Activated T-cell treated with anti-CD3 and anti-CD28 coated beads, Interleukin-2, amount 50 U/mL, for 4 hours (primary cell): ENCODE measurements at regions not wholly inside any gene's neighbourhood (a gene's known extent, or its start where the extent isn't known, plus 50 kb on each side); places are given as distances from the start of the nearest gene placed in this dataset.

Experiments used
- ATAC-seq, 2 donors: fragments of 200-7000 bp; cut with Tn5 transposase; one replicate each; pipeline ENCODE4 v1.10.0; 2021
- DNase-seq: peaks from one replicate; pipeline ENCODE4 v3.0.0-alpha.2; 2020
- H3K27me3 Mint-ChIP-seq: one replicate; pipeline ENCODE4 v1.8.0; 2021; ENCODE audit warnings: low read depth, mixed read lengths
- H3K36me3 Mint-ChIP-seq: one replicate; pipeline ENCODE4 v1.8.0; 2022; ENCODE audit warnings: mixed read lengths; ENCODE audit not compliant: insufficient read depth
- H3K4me1 Mint-ChIP-seq: one replicate; pipeline ENCODE4 v1.8.0; 2021; ENCODE audit warnings: low read depth, mixed read lengths
- H3K4me3 Mint-ChIP-seq: one replicate; pipeline ENCODE4 v1.8.0; 2021; ENCODE audit warnings: mild to moderate bottlenecking, moderate library complexity, mixed read lengths
- H3K9me3 Mint-ChIP-seq: one replicate; pipeline ENCODE4 v1.8.0; 2021; ENCODE audit warnings: mixed read lengths

DNA sequence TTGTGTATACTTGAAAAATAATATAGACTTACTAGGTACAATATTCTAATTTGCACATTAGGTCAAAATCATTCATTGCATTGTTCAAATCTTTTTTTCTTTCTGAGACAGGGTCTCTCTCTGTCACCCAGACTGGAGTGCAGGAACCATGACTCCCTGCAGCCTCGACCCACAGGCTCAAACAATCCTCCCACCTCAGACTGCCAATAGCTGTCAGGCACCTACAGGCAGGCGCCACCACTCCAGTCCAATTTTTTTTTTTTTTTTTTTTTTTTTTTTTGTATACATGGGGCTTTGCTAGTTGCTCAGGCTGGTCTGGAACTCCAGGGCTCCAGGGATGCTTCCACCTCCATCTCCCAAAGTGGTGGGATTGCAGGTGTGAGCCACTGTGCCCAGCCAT lies 656.9 kb downstream of the KCNT2 start:
- no peak for DNase-seq
- H3K36me3 Mint-ChIP-seq: no peaks in the 10 kb centered on the region
- no peaks in the 10 kb centered on the region for H3K27me3 Mint-ChIP-seq
- H3K9me3 Mint-ChIP-seq: no peaks in the 10 kb centered on the region
- H3K4me3 Mint-ChIP-seq: no peak overlapping the region
- no peak for ATAC-seq
- no peaks in the 10 kb centered on the region for H3K4me1 Mint-ChIP-seq

DNA sequence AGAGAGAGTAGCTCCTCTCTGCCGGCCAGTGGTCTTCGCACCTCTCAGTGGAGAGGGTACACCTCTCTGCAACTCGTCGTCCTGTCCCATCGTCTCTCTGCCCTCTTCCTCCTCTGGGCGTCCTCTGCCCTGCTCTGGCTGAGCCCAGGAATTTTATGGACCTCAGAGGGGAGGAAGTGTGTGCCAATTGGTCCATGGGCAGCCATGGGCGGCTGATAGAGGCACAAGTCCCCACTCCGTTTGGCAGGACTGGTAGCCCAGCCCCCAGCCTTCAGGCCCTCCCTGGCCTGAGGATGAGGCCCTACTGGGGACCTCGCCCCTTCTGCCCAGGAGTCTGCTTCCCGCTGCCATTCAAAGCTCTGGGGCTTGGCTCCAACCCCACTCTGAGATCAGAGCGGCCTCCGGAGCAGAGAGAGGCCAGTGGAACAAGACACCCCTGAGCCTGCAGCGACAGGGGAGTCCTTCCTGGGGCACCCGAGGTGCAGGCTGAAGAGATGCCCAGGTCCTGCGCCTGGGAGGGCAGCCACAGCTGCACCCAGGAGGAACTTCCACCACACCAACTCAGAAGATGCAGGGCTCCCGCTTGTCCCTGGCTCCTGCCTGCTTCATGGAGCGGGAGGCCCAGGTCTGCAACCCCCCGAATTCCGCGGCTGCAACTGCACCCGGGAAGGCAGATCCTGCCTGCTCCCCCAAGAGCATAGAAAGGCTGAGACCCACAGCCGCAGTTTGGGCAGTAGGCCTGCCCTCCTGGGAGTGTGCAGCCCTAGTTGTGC lies 659.9 kb downstream of the KCNT2 start:
- Mint-ChIP-seq H3K36me3 (no peaks in the 10 kb centered on the region), H3K4me3 (no peak overlapping the region), H3K4me1 (no peaks in the 10 kb centered on the region), H3K27me3 (no peaks in the 10 kb centered on the region), H3K9me3 (no peaks in the 10 kb centered on the region)
- ATAC-seq (no peak), DNase-seq (no peak)

DNA sequence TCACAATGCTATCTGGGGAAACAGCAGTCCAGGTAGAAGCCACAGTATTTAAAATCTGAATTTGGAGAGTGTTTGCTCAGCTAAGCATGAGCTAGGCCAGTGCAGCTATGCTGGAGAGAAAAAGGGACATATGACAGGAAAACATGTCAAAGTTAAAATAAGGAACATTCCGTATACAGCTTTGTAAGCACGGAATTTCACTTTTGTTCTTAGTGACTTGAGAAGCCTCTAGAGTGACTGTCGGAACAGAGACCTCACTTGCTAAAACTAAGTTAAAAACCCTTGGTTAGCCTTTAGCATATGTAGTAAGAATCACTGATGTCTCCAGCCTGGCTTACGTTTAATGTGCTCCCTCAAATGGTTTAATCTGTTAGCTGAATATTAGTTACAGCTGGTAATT lies 661.7 kb downstream of the KCNT2 start:
- H3K36me3 Mint-ChIP-seq: no peaks in the 10 kb centered on the region
- no peak for DNase-seq
- ATAC-seq: no peak
- no peaks in the 10 kb centered on the region for H3K4me1 Mint-ChIP-seq
- H3K9me3 Mint-ChIP-seq: no peaks in the 10 kb centered on the region
- H3K27me3 Mint-ChIP-seq: no peaks in the 10 kb centered on the region
- H3K4me3 Mint-ChIP-seq: no peak overlapping the region

DNA sequence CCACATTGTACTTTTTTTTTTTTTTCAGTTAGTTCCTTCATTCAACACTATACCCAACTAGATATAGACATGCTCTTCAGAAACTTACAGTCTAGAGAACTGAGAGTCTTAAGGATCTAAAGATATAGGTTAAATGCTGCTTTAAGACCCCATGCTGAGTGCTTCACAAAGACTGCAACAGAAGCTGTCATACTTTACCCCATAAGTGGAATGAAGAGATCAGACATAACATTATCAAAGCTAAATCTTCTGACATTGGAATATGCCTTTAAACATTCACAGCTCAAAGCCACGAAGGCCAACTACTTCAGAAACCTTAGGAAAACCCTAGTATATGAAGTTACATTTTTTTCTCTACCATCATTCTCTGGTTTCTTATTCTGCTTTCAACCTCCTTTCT lies 666.4 kb downstream of the KCNT2 start:
- no peak for DNase-seq
- Mint-ChIP-seq H3K9me3 (no peaks in the 10 kb centered on the region), H3K27me3 (no peaks in the 10 kb centered on the region), H3K4me1 (no peaks in the 10 kb centered on the region), H3K36me3 (no peaks in the 10 kb centered on the region), H3K4me3 (no peak overlapping the region)
- no peak for ATAC-seq

DNA sequence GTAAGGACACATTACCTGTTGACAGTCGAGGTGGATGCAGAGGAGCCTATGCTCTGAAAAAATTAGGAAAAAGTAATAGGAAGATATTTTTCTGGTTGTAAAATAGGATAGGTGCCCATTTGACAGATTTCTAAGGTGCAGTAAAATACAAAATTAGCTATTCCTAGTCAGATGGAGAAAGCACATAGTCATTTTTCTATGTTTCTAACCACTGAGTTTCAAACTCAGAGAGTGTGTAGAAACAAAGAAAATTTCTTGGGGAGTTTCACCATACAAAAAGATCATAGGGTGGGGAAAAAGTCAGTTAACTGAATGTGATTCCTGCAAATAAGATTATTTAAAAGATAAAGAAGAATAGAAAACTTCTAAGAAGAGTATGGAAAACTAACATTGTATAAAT lies 666.9 kb downstream of the KCNT2 start:
- H3K36me3 Mint-ChIP-seq: no peaks in the 10 kb centered on the region
- H3K4me3 Mint-ChIP-seq: no peak overlapping the region
- no peak for DNase-seq
- H3K9me3 Mint-ChIP-seq: no peaks in the 10 kb centered on the region
- no peak for ATAC-seq
- H3K27me3 Mint-ChIP-seq: no peaks in the 10 kb centered on the region
- H3K4me1 Mint-ChIP-seq: no peaks in the 10 kb centered on the region

DNA sequence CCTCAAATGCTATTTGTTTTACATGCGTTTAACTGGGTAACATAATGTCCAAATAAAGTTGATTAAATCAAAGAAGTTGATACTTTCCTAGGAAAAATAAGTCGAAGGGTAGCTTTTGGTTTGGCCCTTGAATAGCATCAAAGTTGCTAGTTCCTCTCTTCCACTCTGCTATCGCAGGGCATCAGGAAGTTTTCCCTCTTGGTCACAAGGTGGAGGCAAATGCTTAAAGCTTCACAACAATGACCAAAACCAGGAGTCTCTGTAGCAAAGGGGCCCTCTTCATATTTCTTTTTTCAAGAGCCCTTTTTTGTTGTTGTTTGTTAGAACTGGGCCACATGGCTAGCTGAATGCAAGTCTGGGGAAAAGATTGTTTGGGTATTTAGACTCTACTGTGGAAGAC lies 668.4 kb downstream of the KCNT2 start:
- no peak overlapping the region for H3K4me3 Mint-ChIP-seq
- no peak for DNase-seq
- H3K27me3 Mint-ChIP-seq: no peaks in the 10 kb centered on the region
- H3K4me1 Mint-ChIP-seq: no peaks in the 10 kb centered on the region
- ATAC-seq: no peak
- no peaks in the 10 kb centered on the region for H3K9me3 Mint-ChIP-seq
- H3K36me3 Mint-ChIP-seq: no peaks in the 10 kb centered on the region

DNA sequence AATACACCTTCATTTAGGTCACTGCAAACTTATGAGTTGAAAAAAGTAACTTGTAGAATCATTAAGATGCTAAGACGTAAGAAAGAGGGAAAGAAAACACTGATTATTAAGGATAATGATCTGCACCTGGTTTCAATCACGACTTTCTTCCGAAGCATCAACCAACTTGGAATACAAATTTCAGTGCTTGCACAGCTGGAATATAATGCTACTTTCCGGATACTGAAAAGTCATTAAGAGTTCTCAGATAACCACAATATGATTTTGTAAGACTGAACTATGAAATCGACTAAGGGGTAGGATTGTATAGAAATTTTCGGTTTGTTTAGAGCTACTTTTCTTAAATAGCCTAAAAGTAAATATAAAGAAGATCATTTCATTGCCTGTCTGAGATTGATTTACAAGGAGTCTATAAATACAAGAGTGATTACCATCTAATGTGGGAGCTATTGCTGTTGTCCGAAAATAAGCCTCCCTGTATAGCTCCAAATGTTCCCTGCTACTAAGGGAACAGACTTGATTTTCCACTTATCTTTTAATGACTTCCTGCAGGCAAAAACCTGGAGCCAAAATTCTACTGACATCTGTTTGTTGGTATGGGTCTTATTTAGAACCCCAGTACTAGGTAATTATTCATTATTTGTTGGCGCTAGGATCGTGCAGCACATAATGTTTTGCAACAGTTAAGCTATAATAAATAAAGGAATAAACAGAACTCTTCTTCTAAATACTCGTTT lies 673.3 kb downstream of the KCNT2 start:
- ATAC-seq (no peak), DNase-seq (no peak)
- Mint-ChIP-seq H3K36me3 (no peaks in the 10 kb centered on the region), H3K27me3 (no peaks in the 10 kb centered on the region), H3K9me3 (peaks cover 8% of the 10 kb centered on the region), H3K4me1 (no peaks in the 10 kb centered on the region), H3K4me3 (no peak overlapping the region)

DNA sequence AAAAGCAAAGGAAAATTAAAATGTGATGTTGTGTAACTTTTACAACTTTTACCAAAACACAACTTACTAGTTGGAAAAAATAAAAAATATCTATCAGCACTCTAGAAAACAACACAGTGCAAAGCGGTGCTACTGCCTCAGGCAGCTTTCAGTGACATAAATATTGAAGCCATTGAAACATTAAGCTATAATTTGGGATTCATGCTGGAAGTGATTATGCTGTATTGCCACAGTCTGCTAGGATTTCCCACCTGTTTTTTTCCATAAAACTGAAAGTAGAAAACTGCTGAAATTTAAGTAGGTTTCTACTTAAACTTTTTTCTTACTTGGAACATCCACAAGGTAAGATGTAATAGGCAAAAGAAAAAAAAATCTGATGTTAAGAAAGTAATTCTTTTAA lies 674.4 kb downstream of the KCNT2 start:
- Mint-ChIP-seq H3K36me3 (no peaks in the 10 kb centered on the region), H3K4me1 (no peaks in the 10 kb centered on the region), H3K4me3 (no peak overlapping the region), H3K9me3 (peaks cover 8% of the 10 kb centered on the region), H3K27me3 (no peaks in the 10 kb centered on the region)
- ATAC-seq (no peak), DNase-seq (no peak)

DNA sequence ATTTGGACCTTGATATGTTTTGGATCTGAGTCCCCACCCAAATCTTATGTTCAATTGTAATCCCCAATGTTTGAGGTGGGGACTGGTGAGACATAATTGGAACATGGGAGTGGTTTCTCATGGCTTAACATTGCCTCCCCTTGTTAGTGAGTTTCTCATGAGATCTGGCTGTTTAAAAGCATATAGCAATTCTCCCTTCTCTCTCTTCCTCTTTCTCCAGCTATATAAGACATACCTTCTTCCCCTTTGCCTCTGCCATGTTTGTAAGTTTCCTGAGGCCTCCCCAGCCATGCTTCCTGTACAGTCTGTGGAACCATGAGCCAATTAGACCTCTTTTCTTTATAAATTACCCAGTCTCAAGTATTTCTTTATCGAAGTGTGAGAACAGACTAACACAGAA lies 692.4 kb downstream of the KCNT2 start:
- no peaks in the 10 kb centered on the region for H3K27me3 Mint-ChIP-seq
- H3K4me3 Mint-ChIP-seq: no peak overlapping the region
- H3K4me1 Mint-ChIP-seq: no peaks in the 10 kb centered on the region
- H3K36me3 Mint-ChIP-seq: no peaks in the 10 kb centered on the region
- H3K9me3 Mint-ChIP-seq: peaks cover 6% of the 10 kb centered on the region
- ATAC-seq (no peak), DNase-seq (no peak)

DNA sequence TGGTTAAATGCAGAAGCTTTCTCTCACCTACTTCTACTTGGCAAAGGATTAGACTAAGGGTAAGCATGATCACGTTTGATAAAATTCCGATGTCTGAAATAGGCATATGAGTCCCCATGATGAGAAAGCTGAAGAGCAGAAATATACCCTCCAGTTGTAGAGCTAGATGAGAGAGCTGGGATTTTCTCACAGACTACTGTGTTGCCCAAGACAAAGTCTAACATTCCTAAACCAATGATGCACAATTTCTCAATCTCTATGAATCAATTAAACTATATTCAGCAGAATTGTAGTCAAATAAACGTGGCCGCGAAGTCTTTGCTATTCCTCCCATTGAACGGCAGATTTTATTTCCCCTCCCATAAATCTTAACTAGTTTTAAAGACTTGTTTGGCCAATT lies 699.2 kb downstream of the KCNT2 start:
- no peak overlapping the region for H3K4me3 Mint-ChIP-seq

DNA sequence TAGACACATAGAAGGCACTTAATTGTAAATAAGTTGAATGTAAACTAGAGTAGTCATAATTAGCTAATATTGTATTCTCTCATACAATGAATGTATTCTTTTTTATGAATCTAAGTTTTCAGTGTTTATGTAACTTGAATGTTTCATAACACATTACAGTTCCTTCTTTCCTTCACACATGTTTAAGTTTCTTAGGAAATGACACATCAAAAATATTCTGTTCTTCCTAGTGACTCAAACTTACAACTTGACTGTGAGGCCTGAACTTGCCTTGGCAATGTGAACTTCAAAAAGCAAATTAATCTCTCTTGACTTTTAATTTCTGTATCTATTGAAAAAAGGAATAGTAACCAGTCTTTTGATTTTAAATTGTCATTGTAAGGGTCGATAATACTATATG lies 700.1 kb downstream of the KCNT2 start:
- no peak overlapping the region for H3K4me3 Mint-ChIP-seq
- no peaks in the 10 kb centered on the region for H3K36me3 Mint-ChIP-seq
- DNase-seq (no peak), ATAC-seq (no peak)
- H3K27me3 Mint-ChIP-seq: no peaks in the 10 kb centered on the region
- H3K4me1 Mint-ChIP-seq: no peaks in the 10 kb centered on the region
- peaks cover 3% of the 10 kb centered on the region for H3K9me3 Mint-ChIP-seq

More for the DNA sequence above, 699.2 kb downstream of the KCNT2 start:
- Mint-ChIP-seq H3K36me3 (no peaks in the 10 kb centered on the region), H3K9me3 (peaks cover 3% of the 10 kb centered on the region), H3K4me1 (no peaks in the 10 kb centered on the region), H3K27me3 (no peaks in the 10 kb centered on the region)
- DNase-seq: no peak
- ATAC-seq: no peak

DNA sequence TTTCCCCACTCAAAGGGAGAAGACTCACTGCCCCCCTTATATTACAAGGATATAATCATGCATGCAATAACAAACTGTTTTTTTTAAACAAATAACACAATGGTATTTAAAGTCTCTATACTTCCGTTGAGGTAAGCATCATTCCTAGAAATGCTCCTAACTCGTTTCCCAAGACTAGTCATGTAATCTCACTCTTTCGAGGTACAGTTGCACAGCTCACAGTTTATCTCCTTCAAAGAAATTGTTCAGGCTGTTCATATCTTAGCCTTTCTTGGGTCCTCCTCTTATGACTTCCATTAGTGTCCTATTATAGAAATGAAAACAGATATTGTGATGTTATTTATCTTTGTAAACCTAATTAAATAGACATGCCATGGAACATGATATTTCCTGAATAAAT lies 705.0 kb downstream of the KCNT2 start:
- Mint-ChIP-seq H3K9me3 (no peaks in the 10 kb centered on the region), H3K27me3 (no peaks in the 10 kb centered on the region), H3K4me3 (no peak overlapping the region), H3K4me1 (no peaks in the 10 kb centered on the region), H3K36me3 (no peaks in the 10 kb centered on the region)
- DNase-seq (no peak), ATAC-seq (no peak)

DNA sequence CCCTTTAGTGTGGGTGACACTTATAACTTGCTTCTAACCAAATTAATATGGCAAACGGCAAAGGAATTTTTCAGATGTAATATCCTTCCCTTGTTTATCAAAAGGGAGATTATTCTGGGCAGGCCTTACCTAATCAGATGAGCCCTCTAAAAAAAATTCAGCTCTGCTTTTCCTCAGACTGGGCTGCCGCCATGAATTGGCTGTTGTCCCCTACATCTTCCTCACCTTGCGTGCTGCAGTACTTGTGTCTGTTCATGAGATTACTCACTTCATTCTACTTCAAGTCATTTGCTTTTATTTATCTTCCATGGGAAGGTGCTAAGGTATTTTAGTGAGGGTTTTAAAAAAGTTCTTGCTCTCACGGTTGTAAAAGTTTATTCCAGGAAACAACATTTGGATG lies 705.5 kb downstream of the KCNT2 start:
- no peaks in the 10 kb centered on the region for H3K36me3 Mint-ChIP-seq
- ATAC-seq: no peak
- no peaks in the 10 kb centered on the region for H3K4me1 Mint-ChIP-seq
- H3K4me3 Mint-ChIP-seq: no peak overlapping the region
- no peaks in the 10 kb centered on the region for H3K9me3 Mint-ChIP-seq
- no peak for DNase-seq
- no peaks in the 10 kb centered on the region for H3K27me3 Mint-ChIP-seq

DNA sequence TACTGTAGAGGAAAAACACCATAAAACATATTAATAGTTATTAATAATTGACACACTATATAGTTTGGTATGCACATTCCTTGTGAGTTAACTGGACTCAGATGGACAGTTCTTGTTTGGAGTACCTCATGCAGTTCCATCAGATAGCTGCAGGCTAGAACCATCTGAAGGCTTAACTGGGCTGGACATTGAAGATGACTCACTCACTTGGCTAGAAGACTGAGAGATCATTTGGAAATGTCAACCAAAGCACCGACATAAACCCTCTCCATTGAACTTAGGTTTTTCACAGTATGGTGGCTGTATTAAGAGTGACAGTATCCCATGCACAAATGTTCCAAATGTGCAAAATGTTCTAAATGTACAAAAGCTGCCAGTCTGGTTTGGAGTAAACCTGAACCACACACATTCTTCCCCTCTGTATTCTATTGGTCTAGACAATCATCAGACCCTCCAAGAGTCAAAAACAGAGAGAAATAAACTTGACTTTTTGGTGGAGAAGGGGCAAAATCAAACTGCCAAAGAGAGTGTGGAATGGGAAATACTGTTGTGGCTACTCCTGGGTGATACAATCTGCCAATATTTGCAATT lies 708.4 kb downstream of the KCNT2 start:
- DNase-seq (no peak), ATAC-seq (no peak)
- no peak overlapping the region for H3K4me3 Mint-ChIP-seq
- no peaks in the 10 kb centered on the region for H3K27me3 Mint-ChIP-seq
- H3K36me3 Mint-ChIP-seq: no peaks in the 10 kb centered on the region
- no peaks in the 10 kb centered on the region for H3K4me1 Mint-ChIP-seq
- H3K9me3 Mint-ChIP-seq: peaks cover 7% of the 10 kb centered on the region

DNA sequence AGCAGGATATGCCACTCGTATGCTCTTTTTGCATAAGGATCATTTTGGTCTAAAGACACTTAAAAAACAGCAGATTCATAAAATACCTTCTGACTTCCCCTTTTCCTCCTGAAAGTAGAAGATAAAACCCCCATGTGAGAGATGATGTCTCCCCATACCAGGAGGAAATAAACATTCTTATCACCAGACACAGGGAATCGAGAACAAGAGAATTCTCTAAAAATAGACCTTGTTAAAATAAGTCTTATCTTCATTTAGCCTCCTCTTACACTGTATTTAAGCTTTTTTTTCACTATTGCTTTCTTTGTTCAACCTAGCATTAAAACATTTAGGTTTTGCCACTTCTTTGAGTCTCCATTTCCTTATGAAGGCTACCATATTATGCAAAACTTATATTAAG lies 709.3 kb downstream of the KCNT2 start:
- Mint-ChIP-seq H3K9me3 (peaks cover 7% of the 10 kb centered on the region), H3K27me3 (no peaks in the 10 kb centered on the region), H3K36me3 (no peaks in the 10 kb centered on the region), H3K4me3 (no peak overlapping the region), H3K4me1 (no peaks in the 10 kb centered on the region)
- ATAC-seq (no peak), DNase-seq (no peak)
